ENCODE measurements at regions not wholly inside any gene's neighbourhood (a gene's known extent, or its start where the extent isn't known, plus 50 kb on each side); places are given as distances from the start of the nearest gene placed in this dataset.

- intact Hi-C loops (cut with micrococcal nuclease; ENCODE audit: unreplicated experiment), result no loop called here
- no peaks in the 10 kb centered on the region for H4K20me1 ChIP-seq (ENCODE audit: insufficient read depth, low read length)
- H3K36me3 ChIP-seq (ENCODE audit: insufficient read depth, low read length), result no peaks in the 10 kb centered on the region
- no peak for TF ChIP-seq EZH2phosphoT487 (IDR thresholded peaks at IDR 0.05; ENCODE audit: borderline replicate concordance, low read depth, low read length)
- no peak for TF ChIP-seq CTCF (conservative IDR thresholded peaks at IDR 0.05; ENCODE audit: low read length)
- no peak overlapping the region for H2AFZ ChIP-seq (ENCODE audit: low read length)
- ChIA-PET POLR2A (interaction anchor here (0.6 to 0.7 kb wide), 2 partner anchors 202 to 950 kb away, joined by 3 read pairs; no protein-coding TSS in a partner anchor), CTCF (ENCODE audit: unreplicated experiment) (no interaction called here)
- H3K4me3 ChIP-seq (ENCODE audit: low read depth, low read length, poor library complexity, severe bottlenecking), result no peak overlapping the region
- no TSS peak for BruUV-seq (replicated peaks)
- DNase-seq (ENCODE audit: low spot score), result no peak
- no peaks in the 10 kb centered on the region for H3K9me2 ChIP-seq (ENCODE audit: insufficient read depth, low read length)
- H3K79me2 ChIP-seq (ENCODE audit: insufficient read depth, low read depth, low read length), result no peaks in the 10 kb centered on the region
- no peak overlapping the region for H3K27ac ChIP-seq (ENCODE audit: low read depth, low read length, poor library complexity, severe bottlenecking)
- H3K4me1 ChIP-seq (ENCODE audit: insufficient read depth, low read length, poor library complexity, severe bottlenecking), result no peaks in the 10 kb centered on the region
- no peaks in the 10 kb centered on the region for H3K9me3 ChIP-seq (ENCODE audit: low read length)
- H3K4me2 ChIP-seq (ENCODE audit: low read length), result no peak overlapping the region
These were observed 63.2 kb upstream of the TMX1 start for GRCh38 chr14:51176839-51177238.

GRCh38 chr14:51180577-51180976 lies 59.5 kb upstream of the TMX1 start:
- Histone ChIP-seq H3K27ac (ENCODE audit: low read depth, low read length, poor library complexity, severe bottlenecking) (no peak overlapping the region), H3K79me2 (ENCODE audit: insufficient read depth, low read depth, low read length) (no peaks in the 10 kb centered on the region), H3K4me2 (ENCODE audit: low read length) (no peak overlapping the region), H3K4me1 (ENCODE audit: insufficient read depth, low read length, poor library complexity, severe bottlenecking) (no peaks in the 10 kb centered on the region), H3K4me3 (ENCODE audit: low read depth, low read length, poor library complexity, severe bottlenecking) (no peak overlapping the region), H2AFZ (ENCODE audit: low read length) (no peak overlapping the region), H3K36me3 (ENCODE audit: insufficient read depth, low read length) (no peaks in the 10 kb centered on the region), H3K9me3 (ENCODE audit: low read length) (no peaks in the 10 kb centered on the region), H4K20me1 (ENCODE audit: insufficient read depth, low read length) (no peaks in the 10 kb centered on the region), H3K9me2 (ENCODE audit: insufficient read depth, low read length) (no peaks in the 10 kb centered on the region)
- DNase-seq (ENCODE audit: low spot score), result peak; percentile 7
- no TSS peak for BruUV-seq (replicated peaks)
- intact Hi-C loops (cut with micrococcal nuclease; ENCODE audit: unreplicated experiment), result no loop called here
- TF ChIP-seq EZH2phosphoT487 (IDR thresholded peaks at IDR 0.05; ENCODE audit: borderline replicate concordance, low read depth, low read length) (no peak), CTCF (conservative IDR thresholded peaks at IDR 0.05; ENCODE audit: low read length) (no peak)
- ChIA-PET CTCF (ENCODE audit: unreplicated experiment) (no interaction called here), POLR2A (no interaction called here)

GRCh38 chr14:51182131-51182565 lies 57.9 kb upstream of the TMX1 start:
- Histone ChIP-seq H3K79me2 (ENCODE audit: insufficient read depth, low read depth, low read length) (no peaks in the 10 kb centered on the region), H3K9me2 (ENCODE audit: insufficient read depth, low read length) (no peaks in the 10 kb centered on the region), H2AFZ (ENCODE audit: low read length) (no peak overlapping the region), H3K4me3 (ENCODE audit: low read depth, low read length, poor library complexity, severe bottlenecking) (no peak overlapping the region), H3K4me2 (ENCODE audit: low read length) (no peak overlapping the region), H4K20me1 (ENCODE audit: insufficient read depth, low read length) (no peaks in the 10 kb centered on the region), H3K4me1 (ENCODE audit: insufficient read depth, low read length, poor library complexity, severe bottlenecking) (no peaks in the 10 kb centered on the region), H3K36me3 (ENCODE audit: insufficient read depth, low read length) (no peaks in the 10 kb centered on the region), H3K27ac (ENCODE audit: low read depth, low read length, poor library complexity, severe bottlenecking) (no peak overlapping the region), H3K9me3 (ENCODE audit: low read length) (no peaks in the 10 kb centered on the region)
- BruUV-seq (replicated peaks), result no TSS peak
- TF ChIP-seq EZH2phosphoT487 (IDR thresholded peaks at IDR 0.05; ENCODE audit: borderline replicate concordance, low read depth, low read length) (no peak), CTCF (conservative IDR thresholded peaks at IDR 0.05; ENCODE audit: low read length) (no peak)
- POLR2A ChIA-PET, result interaction anchor here (0.6 kb wide), 1 partner anchor 43 kb away, joined by 3 read pairs; no protein-coding TSS in a partner anchor
- intact Hi-C loops (cut with micrococcal nuclease; ENCODE audit: unreplicated experiment), result no loop called here
- CTCF ChIA-PET (ENCODE audit: unreplicated experiment), result no interaction called here
- DNase-seq (ENCODE audit: low spot score), result no peak

Data from OCI-LY7 (cell line).